HCT116 (cell line): ENCODE measurements at regions not wholly inside any gene's neighbourhood (a gene's known extent, or its start where the extent isn't known, plus 50 kb on each side); places are given as distances from the start of the nearest gene placed in this dataset.

ENCODE experiments used
- ATAC-seq: fragments of 200-7000 bp; cut with Tn5 transposase; 2 replicates; pipeline ENCODE4 v1.9.1; 2020; ENCODE audit warnings: mild to moderate bottlenecking, moderate library complexity
- BruUV-seq: library from RNA; stranded (reverse); fragments of 400-500 nt; replicated peaks from 2 replicates; lab custom pipeline; 2021; lab: Mats Ljungman, UMichigan
- CTCF ChIA-PET: fragments of 300-600 bp; sonication (Branson Sonifier 250); formaldehyde crosslinking; loops from one replicate; lab custom pipeline; 2021; ENCODE audit warnings: antibody characterized with exemption; lab: Charles Lee
- POLR2A ChIA-PET: fragments of 300-600, 350-600 bp; sonication (Branson Sonifier 250); formaldehyde crosslinking; loops from one replicate; lab custom pipeline; 2021; ENCODE audit warnings: antibody characterized with exemption; lab: Charles Lee
- RAD21 ChIA-PET, 2 experiments: fragments of 300-600 bp; sonication (Branson Sonifier 250); formaldehyde crosslinking; loops; one replicate each; lab custom pipeline; 2023; ENCODE audit warnings: low total read pairs in 2 of 2; ENCODE audit not compliant: uncharacterized antibody in 2 of 2, unreplicated experiment in 2 of 2, low non-redundant PET in 1 of 2; lab: Charles Lee
- DNase-seq: peaks from one replicate; pipeline ENCODE4 v3.0.0-alpha.2; 2010; ENCODE audit warnings: low read depth, low spot score
- H2AFZ ChIP-seq: fragments of 200-600 bp; shearing (Covaris generic), sonication (generic); 2 replicates; pipeline ENCODE4 v1.6.1; 2017; ENCODE audit warnings: low read depth, mixed run types, mixed read lengths, antibody characterized with exemption, low read length; ENCODE audit not compliant: poor library complexity, severe bottlenecking
- H3K27ac ChIP-seq: 2 replicates; pipeline ENCODE4 v1.5.1; 2012; ENCODE audit warnings: low read depth, low read length
- H3K27me3 ChIP-seq: fragments of 200-600 bp; sonication (generic); 2 replicates; pipeline ENCODE4 v1.6.1; 2016; ENCODE audit warnings: mixed run types, low read length, mixed read lengths; ENCODE audit not compliant: insufficient read depth
- H3K36me3 ChIP-seq, 2 experiments: fragments of 200-500 bp in 1 of 2; fragments of 200-600 bp in 1 of 2; sonication (Bioruptor generic) in 1 of 2; sonication (generic) in 1 of 2; 2 replicates each; pipeline versions ENCODE4 v1.5.1 to v1.6.1; 2014 to 2016; ENCODE audit warnings: low read length in 2 of 2, inconsistent platforms in 1 of 2, mixed read lengths in 1 of 2, mixed run types in 1 of 2; ENCODE audit not compliant: insufficient read depth in 2 of 2, control insufficient read depth in 1 of 2
- H3K4me1 ChIP-seq, 2 experiments: fragments of 200-600 bp in 1 of 2; sonication (generic) in 1 of 2; 2 replicates each; pipeline versions ENCODE4 v1.5.1 to v1.6.1; 2012 to 2017; ENCODE audit warnings: low read length in 2 of 2, inconsistent platforms in 1 of 2, mild to moderate bottlenecking in 1 of 2, mixed read lengths in 1 of 2, mixed run types in 1 of 2, moderate library complexity in 1 of 2; ENCODE audit not compliant: insufficient read depth in 2 of 2, control insufficient read depth in 1 of 2
- H3K4me2 ChIP-seq: fragments of 200-600 bp; sonication (generic); 2 replicates; pipeline ENCODE4 v1.6.1; 2017; ENCODE audit warnings: mixed run types, low read length, mixed read lengths
- H3K4me3 ChIP-seq, 2 experiments: fragments of 200-600 bp in 1 of 2; sonication (generic) in 1 of 2; replicated peaks in 1 of 2; 2 replicates each; pipeline ENCODE4 v1.5.1; 2011 to 2016; ENCODE audit warnings: low read length in 2 of 2, control low read depth in 1 of 2, low read depth in 1 of 2, mild to moderate bottlenecking in 1 of 2, mixed read lengths in 1 of 2, mixed run types in 1 of 2
- H3K79me2 ChIP-seq: fragments of 200-600 bp; sonication (generic); 2 replicates; pipeline ENCODE4 v1.6.1; 2017; ENCODE audit warnings: mild to moderate bottlenecking, mixed run types, low read length, moderate library complexity, mixed read lengths; ENCODE audit not compliant: insufficient read depth
- H3K9ac ChIP-seq: fragments of 200-600 bp; sonication (generic); 2 replicates; pipeline ENCODE4 v1.6.1; 2016; ENCODE audit warnings: low read length, mixed read lengths
- H3K9me2 ChIP-seq: fragments of 200-600 bp; sonication (generic), shearing (Covaris generic); 2 replicates; pipeline ENCODE4 v1.6.1; 2017; ENCODE audit warnings: mixed run types, mild to moderate bottlenecking, moderate library complexity; ENCODE audit not compliant: insufficient read depth
- H3K9me3 ChIP-seq, 2 experiments: fragments of 200-500 bp in 1 of 2; fragments of 200-600 bp in 1 of 2; sonication (Bioruptor generic) in 1 of 2; sonication (generic) in 1 of 2; 2 replicates each; pipeline ENCODE4 v1.6.1; 2014 to 2017; ENCODE audit warnings: low read length in 2 of 2, mixed read lengths in 2 of 2, inconsistent platforms in 1 of 2, low read depth in 1 of 2, mild to moderate bottlenecking in 1 of 2, mixed run types in 1 of 2, moderate library complexity in 1 of 2; ENCODE audit not compliant: control insufficient read depth in 1 of 2, insufficient read depth in 1 of 2
- H4K20me1 ChIP-seq: fragments of 200-600 bp; sonication (generic), shearing (Covaris generic); 2 replicates; pipeline ENCODE4 v1.6.1; 2017; ENCODE audit warnings: mixed run types, mild to moderate bottlenecking, moderate library complexity; ENCODE audit not compliant: insufficient read depth
- ATF3 ChIP-seq: IDR thresholded peaks from 2 replicates; pipeline ENCODE4 v1.6.1; 2012
- CEBPB ChIP-seq: IDR thresholded peaks from 2 replicates; pipeline ENCODE4 v1.6.1; 2012; ENCODE audit warnings: low read depth
- CTCF ChIP-seq, 3 experiments: fragments of 200-600 bp in 1 of 3; sonication (generic) in 1 of 3; IDR thresholded peaks in 2 of 3; conservative IDR thresholded peaks in 1 of 3; 2 replicates each; pipeline ENCODE4 v1.5.1; 2012 to 2017; ENCODE audit warnings: low read depth in 2 of 3, low read length in 2 of 3, antibody characterized with exemption in 1 of 3, borderline replicate concordance in 1 of 3, control low read depth in 1 of 3, mild to moderate bottlenecking in 1 of 3, mixed read lengths in 1 of 3, mixed run types in 1 of 3, moderate library complexity in 1 of 3; ENCODE audit not compliant: insufficient read depth in 1 of 3
- ELF1 ChIP-seq: IDR thresholded peaks from 2 replicates; pipeline ENCODE4 v1.6.1; 2012; ENCODE audit warnings: low read depth, borderline replicate concordance
- EZH2 ChIP-seq: fragments of 200-600 bp; sonication (generic); IDR thresholded peaks from 2 replicates; pipeline ENCODE4 v1.6.1; 2017; ENCODE audit warnings: antibody characterized with exemption, mixed run types
- FOSL1 ChIP-seq: IDR thresholded peaks from 2 replicates; pipeline ENCODE4 v1.6.1; 2012; ENCODE audit warnings: low read depth
- JUND ChIP-seq: IDR thresholded peaks from 2 replicates; pipeline ENCODE4 v1.6.1; 2012
- POLR2A ChIP-seq: IDR thresholded peaks from 2 replicates; pipeline ENCODE4 v1.7.0; 2011; ENCODE audit warnings: borderline replicate concordance; ENCODE audit not compliant: insufficient read depth, insufficient read length; ENCODE audit errors: extremely low read depth
- POLR2AphosphoS5 ChIP-seq: IDR thresholded peaks from 2 replicates; pipeline ENCODE4 v1.6.1; 2011; ENCODE audit warnings: mild to moderate bottlenecking, low read depth, low read length, moderate library complexity
- RAD21 ChIP-seq: IDR thresholded peaks from 2 replicates; pipeline ENCODE4 v1.6.1; 2012; ENCODE audit warnings: low read depth, mild to moderate bottlenecking
- SP1 ChIP-seq: IDR thresholded peaks from 2 replicates; pipeline ENCODE4 v1.6.1; 2012; ENCODE audit warnings: low read depth
- ZBTB33 ChIP-seq: IDR thresholded peaks from 2 replicates; pipeline ENCODE4 v1.6.1; 2011; ENCODE audit warnings: mild to moderate bottlenecking, low read length, moderate library complexity; ENCODE audit not compliant: insufficient replicate concordance; ENCODE audit errors: extremely low read depth
- ZNF274 ChIP-seq: fragments of 200-500 bp; sonication (Bioruptor generic); IDR thresholded peaks from 2 replicates; pipeline ENCODE4 v1.6.1; 2014; ENCODE audit warnings: mild to moderate bottlenecking, low read depth, low read length, inconsistent platforms
- intact Hi-C: fragments of 100-400 bp; cut with micrococcal nuclease; formaldehyde crosslinking; loops from 2 replicates; pipeline ENCODE4 v1.10.0; 2022

- ChIA-PET CTCF (no interaction called here), RAD21 (interaction anchor here in 1 of 2 experiments (0.6 kb wide), 1 partner anchor 1186 kb away, joined by 3 read pairs; no protein-coding TSS in a partner anchor), POLR2A (no interaction called here)
- H3K4me2 ChIP-seq = peak overlapping the region; percentile 22; the same call in 1 of the 2 replicates
- H3K9ac ChIP-seq = no peak overlapping the region
- DNase-seq (peak; percentile 34), ATAC-seq (peak; percentile 87)
- H3K9me3 ChIP-seq = no peaks in the 10 kb centered on the region
- H3K9me2 ChIP-seq = no peaks in the 10 kb centered on the region
- no peaks in the 10 kb centered on the region for H3K4me1 ChIP-seq
- TF ChIP-seq RAD21 (peak; percentile 62), CEBPB (no peak), ATF3 (no peak), CTCF (IDR thresholded peaks at IDR 0.05 in 2 of 3, conservative IDR thresholded peaks at IDR 0.05 in 1 of 3; ENCODE audit: borderline replicate concordance in 1 of 3, insufficient read depth in 1 of 3, low read depth in 2 of 3, low read length in 2 of 3) (peak; percentile 25 to 56 (median 37); a peak in 3 of 6 replicates), FOSL1 (no peak)
- no peaks in the 10 kb centered on the region for H3K79me2 ChIP-seq
- no peaks in the 10 kb centered on the region for H3K36me3 ChIP-seq
- intact Hi-C loops = loop anchor here (2.0 to 5.0 kb wide), 3 partner anchors 67 to 1036 kb away; partner anchors contain the start of gene PID1
- H2AFZ ChIP-seq = peak overlapping the region; percentile 76
- no TSS peak for BruUV-seq
- no peaks in the 10 kb centered on the region for H4K20me1 ChIP-seq
- no peaks in the 10 kb centered on the region for H3K27me3 ChIP-seq
- H3K4me3 ChIP-seq = no peak overlapping the region
- no peak overlapping the region for H3K27ac ChIP-seq
Observed at GRCh38 chr2:228681426-228681825, 499.9 kb upstream of the SPHKAP start.

- ATAC-seq (no peak), DNase-seq (no peak)
- Histone ChIP-seq H2AFZ (no peak overlapping the region), H3K9me3 (no peaks in the 10 kb centered on the region), H3K9me2 (no peaks in the 10 kb centered on the region), H3K27ac (no peak overlapping the region), H3K27me3 (no peaks in the 10 kb centered on the region), H4K20me1 (no peaks in the 10 kb centered on the region), H3K4me2 (no peak overlapping the region), H3K4me1 (no peaks in the 10 kb centered on the region), H3K9ac (no peak overlapping the region), H3K4me3 (no peak overlapping the region), H3K79me2 (no peaks in the 10 kb centered on the region), H3K36me3 (no peaks in the 10 kb centered on the region)
- intact Hi-C loops = no loop called here
- ChIA-PET RAD21 (no interaction called here), POLR2A (no interaction called here), CTCF (no interaction called here)
- no TSS peak for BruUV-seq
- TF ChIP-seq ELF1 (no peak), EZH2 (no peak), POLR2AphosphoS5 (no peak), POLR2A (no peak), ZBTB33 (no peak), JUND (no peak), SP1 (no peak), ZNF274 (no peak)
Observed at GRCh38 chr2:228678110-228678509, 496.6 kb upstream of the SPHKAP start.
